ENCODE measurements at regions not wholly inside any gene's neighbourhood (a gene's known extent, or its start where the extent isn't known, plus 50 kb on each side); places are given as distances from the start of the nearest gene placed in this dataset.

- Histone ChIP-seq H3K4me1 (ENCODE audit: control insufficient read depth in 2 of 2, insufficient read depth in 2 of 2, low read length in 1 of 2) (no peaks in the 10 kb centered on the region), H3K36me3 (ENCODE audit: control insufficient read depth in 2 of 2, insufficient read depth in 2 of 2, low read length in 1 of 2) (no peaks in the 10 kb centered on the region), H3K4me3 (ENCODE audit: low read depth in 1 of 2, low read length in 2 of 2) (no peak overlapping the region), H3K27ac (ENCODE audit: low read depth in 2 of 2, low read length in 1 of 2) (no peak overlapping the region), H3K9me3 (ENCODE audit: control insufficient read depth in 2 of 2, insufficient read depth in 1 of 2, low read depth in 1 of 2, low read length in 1 of 2) (no peaks in the 10 kb centered on the region), H3K27me3 (ENCODE audit: control insufficient read depth in 1 of 2, insufficient read depth in 2 of 2, low read length in 2 of 2) (no peaks in the 10 kb centered on the region)
- 52 to 67% methylated on average over 1 of the region's 1 CpG for WGBS, 2 donors
Observed at GRCh38 chr1:219488275-219488674, 124.6 kb downstream of the ZC3H11B start.

- Histone ChIP-seq H3K9me3 (ENCODE audit: control insufficient read depth in 2 of 2, insufficient read depth in 1 of 2, low read depth in 1 of 2, low read length in 1 of 2) (peaks cover 0 to 7% of the 10 kb centered on the region in 2 donors), H3K4me3 (ENCODE audit: low read depth in 1 of 2, low read length in 2 of 2) (no peak overlapping the region), H3K27me3 (ENCODE audit: control insufficient read depth in 1 of 2, insufficient read depth in 2 of 2, low read length in 2 of 2) (no peaks in the 10 kb centered on the region), H3K27ac (ENCODE audit: low read depth in 2 of 2, low read length in 1 of 2) (no peak overlapping the region), H3K36me3 (ENCODE audit: control insufficient read depth in 2 of 2, insufficient read depth in 2 of 2, low read length in 1 of 2) (no peaks in the 10 kb centered on the region), H3K4me1 (ENCODE audit: control insufficient read depth in 2 of 2, insufficient read depth in 2 of 2, low read length in 1 of 2) (no peaks in the 10 kb centered on the region)
- 86 to 97% methylated on average over 1 of the region's 1 CpG for WGBS, 2 donors
Observed at GRCh38 chr1:219483530-219483929, 129.4 kb downstream of the ZC3H11B start.

- H3K36me3 ChIP-seq (ENCODE audit: control insufficient read depth in 2 of 2, insufficient read depth in 2 of 2, low read length in 1 of 2): no peaks in the 10 kb centered on the region
- peaks cover 0 to 7% of the 10 kb centered on the region in 2 donors for H3K9me3 ChIP-seq (ENCODE audit: control insufficient read depth in 2 of 2, insufficient read depth in 1 of 2, low read depth in 1 of 2, low read length in 1 of 2)
- H3K27me3 ChIP-seq (ENCODE audit: control insufficient read depth in 1 of 2, insufficient read depth in 2 of 2, low read length in 2 of 2): no peaks in the 10 kb centered on the region
- H3K4me1 ChIP-seq (ENCODE audit: control insufficient read depth in 2 of 2, insufficient read depth in 2 of 2, low read length in 1 of 2): no peaks in the 10 kb centered on the region
- H3K4me3 ChIP-seq (ENCODE audit: low read depth in 1 of 2, low read length in 2 of 2): no peak overlapping the region
- WGBS, 2 donors: 95 to 98% methylated on average over 10 of the region's 10 CpGs
- no peak overlapping the region for H3K27ac ChIP-seq (ENCODE audit: low read depth in 2 of 2, low read length in 1 of 2)
Observed at GRCh38 chr1:219480011-219480410, 132.9 kb downstream of the ZC3H11B start.

- H3K9me3 ChIP-seq (ENCODE audit: control insufficient read depth in 2 of 2, insufficient read depth in 1 of 2, low read depth in 1 of 2, low read length in 1 of 2): peaks cover 0 to 7% of the 10 kb centered on the region in 2 donors
- H3K27me3 ChIP-seq (ENCODE audit: control insufficient read depth in 1 of 2, insufficient read depth in 2 of 2, low read length in 2 of 2): no peaks in the 10 kb centered on the region
- H3K4me3 ChIP-seq (ENCODE audit: low read depth in 1 of 2, low read length in 2 of 2): no peak overlapping the region
- H3K36me3 ChIP-seq (ENCODE audit: control insufficient read depth in 2 of 2, insufficient read depth in 2 of 2, low read length in 1 of 2): no peaks in the 10 kb centered on the region
- no peaks in the 10 kb centered on the region for H3K4me1 ChIP-seq (ENCODE audit: control insufficient read depth in 2 of 2, insufficient read depth in 2 of 2, low read length in 1 of 2)
- 73 to 84% methylated on average over 3 of the region's 3 CpGs for WGBS, 2 donors
- H3K27ac ChIP-seq (ENCODE audit: low read depth in 2 of 2, low read length in 1 of 2): no peak overlapping the region
Observed at GRCh38 chr1:219478811-219479210, 134.1 kb downstream of the ZC3H11B start.

- Histone ChIP-seq H3K9me3 (ENCODE audit: control insufficient read depth in 2 of 2, insufficient read depth in 1 of 2, low read depth in 1 of 2, low read length in 1 of 2) (peaks cover 0 to 7% of the 10 kb centered on the region in 2 donors), H3K36me3 (ENCODE audit: control insufficient read depth in 2 of 2, insufficient read depth in 2 of 2, low read length in 1 of 2) (no peaks in the 10 kb centered on the region), H3K27me3 (ENCODE audit: control insufficient read depth in 1 of 2, insufficient read depth in 2 of 2, low read length in 2 of 2) (no peaks in the 10 kb centered on the region), H3K4me3 (ENCODE audit: low read depth in 1 of 2, low read length in 2 of 2) (no peak overlapping the region), H3K27ac (ENCODE audit: low read depth in 2 of 2, low read length in 1 of 2) (no peak overlapping the region), H3K4me1 (ENCODE audit: control insufficient read depth in 2 of 2, insufficient read depth in 2 of 2, low read length in 1 of 2) (no peaks in the 10 kb centered on the region)
- 69 to 75% methylated on average over 4 of the region's 4 CpGs for WGBS, 2 donors
Observed at GRCh38 chr1:219477861-219478260, 135.0 kb downstream of the ZC3H11B start.

GRCh38 chr1:219476716-219477115 lies 136.2 kb downstream of the ZC3H11B start:
- Histone ChIP-seq H3K4me3 (ENCODE audit: low read depth in 1 of 2, low read length in 2 of 2) (no peak overlapping the region), H3K9me3 (ENCODE audit: control insufficient read depth in 2 of 2, insufficient read depth in 1 of 2, low read depth in 1 of 2, low read length in 1 of 2) (peaks cover 0 to 7% of the 10 kb centered on the region in 2 donors), H3K36me3 (ENCODE audit: control insufficient read depth in 2 of 2, insufficient read depth in 2 of 2, low read length in 1 of 2) (no peaks in the 10 kb centered on the region), H3K4me1 (ENCODE audit: control insufficient read depth in 2 of 2, insufficient read depth in 2 of 2, low read length in 1 of 2) (no peaks in the 10 kb centered on the region), H3K27ac (ENCODE audit: low read depth in 2 of 2, low read length in 1 of 2) (no peak overlapping the region), H3K27me3 (ENCODE audit: control insufficient read depth in 1 of 2, insufficient read depth in 2 of 2, low read length in 2 of 2) (no peaks in the 10 kb centered on the region)
- 88% methylated on average over 1 of the region's 1 CpG for WGBS, 2 donors

- WGBS, 2 donors: 54 to 76% methylated on average over 2 of the region's 2 CpGs
- H3K4me3 ChIP-seq (ENCODE audit: low read depth in 1 of 2, low read length in 2 of 2): no peak overlapping the region
- H3K36me3 ChIP-seq (ENCODE audit: control insufficient read depth in 2 of 2, insufficient read depth in 2 of 2, low read length in 1 of 2): no peaks in the 10 kb centered on the region
- no peak overlapping the region for H3K27ac ChIP-seq (ENCODE audit: low read depth in 2 of 2, low read length in 1 of 2)
- no peaks in the 10 kb centered on the region for H3K4me1 ChIP-seq (ENCODE audit: control insufficient read depth in 2 of 2, insufficient read depth in 2 of 2, low read length in 1 of 2)
- no peaks in the 10 kb centered on the region for H3K27me3 ChIP-seq (ENCODE audit: control insufficient read depth in 1 of 2, insufficient read depth in 2 of 2, low read length in 2 of 2)
- peaks cover 0 to 7% of the 10 kb centered on the region in 2 donors for H3K9me3 ChIP-seq (ENCODE audit: control insufficient read depth in 2 of 2, insufficient read depth in 1 of 2, low read depth in 1 of 2, low read length in 1 of 2)
Observed at GRCh38 chr1:219476116-219476515, 136.8 kb downstream of the ZC3H11B start.

- no peak overlapping the region for H3K4me3 ChIP-seq (ENCODE audit: low read depth in 1 of 2, low read length in 2 of 2)
- H3K9me3 ChIP-seq (ENCODE audit: control insufficient read depth in 2 of 2, insufficient read depth in 1 of 2, low read depth in 1 of 2, low read length in 1 of 2): no peaks in the 10 kb centered on the region
- 90% methylated on average over 2 of the region's 2 CpGs for WGBS, 2 donors
- no peak overlapping the region for H3K27ac ChIP-seq (ENCODE audit: low read depth in 2 of 2, low read length in 1 of 2)
- H3K27me3 ChIP-seq (ENCODE audit: control insufficient read depth in 1 of 2, insufficient read depth in 2 of 2, low read length in 2 of 2): no peaks in the 10 kb centered on the region
- no peaks in the 10 kb centered on the region for H3K4me1 ChIP-seq (ENCODE audit: control insufficient read depth in 2 of 2, insufficient read depth in 2 of 2, low read length in 1 of 2)
- H3K36me3 ChIP-seq (ENCODE audit: control insufficient read depth in 2 of 2, insufficient read depth in 2 of 2, low read length in 1 of 2): no peaks in the 10 kb centered on the region
Observed at GRCh38 chr1:219472596-219472995, 140.3 kb downstream of the ZC3H11B start.

GRCh38 chr1:219467524-219467923 lies 145.4 kb downstream of the ZC3H11B start:
- H3K9me3 ChIP-seq (ENCODE audit: control insufficient read depth in 2 of 2, insufficient read depth in 1 of 2, low read depth in 1 of 2, low read length in 1 of 2): no peaks in the 10 kb centered on the region
- H3K36me3 ChIP-seq (ENCODE audit: control insufficient read depth in 2 of 2, insufficient read depth in 2 of 2, low read length in 1 of 2): no peaks in the 10 kb centered on the region
- H3K27me3 ChIP-seq (ENCODE audit: control insufficient read depth in 1 of 2, insufficient read depth in 2 of 2, low read length in 2 of 2): no peaks in the 10 kb centered on the region
- no peak overlapping the region for H3K27ac ChIP-seq (ENCODE audit: low read depth in 2 of 2, low read length in 1 of 2)
- no peaks in the 10 kb centered on the region for H3K4me1 ChIP-seq (ENCODE audit: control insufficient read depth in 2 of 2, insufficient read depth in 2 of 2, low read length in 1 of 2)
- WGBS, 2 donors: 74% methylated on average over 2 of the region's 2 CpGs
- no peak overlapping the region for H3K4me3 ChIP-seq (ENCODE audit: low read depth in 1 of 2, low read length in 2 of 2)

- Histone ChIP-seq H3K27me3 (ENCODE audit: control insufficient read depth in 1 of 2, insufficient read depth in 2 of 2, low read length in 2 of 2) (no peaks in the 10 kb centered on the region), H3K4me3 (ENCODE audit: low read depth in 1 of 2, low read length in 2 of 2) (no peak overlapping the region)
Observed at GRCh38 chr1:219466766-219467165, 146.1 kb downstream of the ZC3H11B start.

More at GRCh38 chr1:219466766-219467165, 146.1 kb downstream of the ZC3H11B start:
- H3K27ac ChIP-seq (ENCODE audit: low read depth in 2 of 2, low read length in 1 of 2): no peak overlapping the region
- H3K4me1 ChIP-seq (ENCODE audit: control insufficient read depth in 2 of 2, insufficient read depth in 2 of 2, low read length in 1 of 2): no peaks in the 10 kb centered on the region
- no peaks in the 10 kb centered on the region for H3K36me3 ChIP-seq (ENCODE audit: control insufficient read depth in 2 of 2, insufficient read depth in 2 of 2, low read length in 1 of 2)
- no peaks in the 10 kb centered on the region for H3K9me3 ChIP-seq (ENCODE audit: control insufficient read depth in 2 of 2, insufficient read depth in 1 of 2, low read depth in 1 of 2, low read length in 1 of 2)
